HG02588 (cell line): ENCODE measurements at regions not wholly inside any gene's neighbourhood (a gene's known extent, or its start where the extent isn't known, plus 50 kb on each side); places are given as distances from the start of the nearest gene placed in this dataset.

Source experiments
- ATAC-seq: cut with Tn5 transposase; IDR thresholded peaks from one replicate; pipeline ENCODE4 v1.9.1; 2021; ENCODE audit warnings: mild to moderate bottlenecking, moderate library complexity; ENCODE audit not compliant: unreplicated experiment

GRCh38 chr13:39965309-39965708, 309.8 kb downstream of the COG6 start:
- ATAC-seq = no peak

- ATAC-seq = no peak
These were observed 311.9 kb downstream of the COG6 start for GRCh38 chr13:39967199-39967959.

- no peak for ATAC-seq
These were observed 313.4 kb downstream of the COG6 start for GRCh38 chr13:39968646-39969475.

- ATAC-seq = no peak
These were observed 314.9 kb downstream of the COG6 start for GRCh38 chr13:39970177-39970846.

DNA sequence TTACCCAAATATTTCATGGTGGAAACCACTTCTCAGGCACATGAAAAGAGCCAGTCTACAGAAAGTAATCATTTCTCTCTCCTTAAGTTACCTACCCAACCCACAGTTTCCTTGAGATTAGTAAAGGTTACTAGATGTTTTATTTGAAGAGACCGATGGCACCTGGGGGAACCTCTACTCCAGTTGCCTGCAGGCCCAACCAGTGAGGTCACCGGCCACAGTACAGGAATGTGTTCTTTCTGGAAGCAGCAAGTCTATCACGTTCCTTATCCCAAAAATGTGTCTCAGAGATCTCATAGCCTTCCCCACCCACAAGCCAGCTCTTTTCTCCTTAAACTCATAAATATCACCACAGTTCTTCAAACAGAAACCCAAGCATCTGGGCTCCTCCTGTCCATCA, 316.1 kb downstream of the COG6 start:
- no peak for ATAC-seq

GRCh38 chr13:39976481-39976880, 321.0 kb downstream of the COG6 start:
- ATAC-seq = no peak

DNA sequence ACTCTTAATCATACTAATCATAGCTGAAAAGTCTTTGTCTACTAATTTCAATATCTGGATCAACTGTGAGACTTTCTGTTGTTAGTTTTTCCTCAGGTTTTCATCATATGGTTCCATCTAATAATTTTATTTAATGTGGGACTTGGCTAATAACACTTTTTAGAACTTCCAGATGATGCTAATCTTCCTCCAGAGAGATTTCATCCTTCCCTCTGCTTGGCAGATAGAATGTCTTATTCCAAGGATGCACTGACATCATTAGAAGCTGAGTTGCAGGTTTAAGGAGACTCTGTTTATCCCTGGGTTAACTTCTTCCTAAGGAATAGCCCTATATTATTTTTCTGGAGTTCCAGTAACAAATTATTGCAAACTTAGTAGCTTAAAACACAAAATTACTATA, 325.6 kb downstream of the COG6 start:
- no peak for ATAC-seq

GRCh38 chr13:39982745-39983144, 327.3 kb downstream of the COG6 start:
- ATAC-seq = no peak

- ATAC-seq = no peak
These were observed 329.6 kb downstream of the COG6 start for GRCh38 chr13:39985071-39985470.

DNA sequence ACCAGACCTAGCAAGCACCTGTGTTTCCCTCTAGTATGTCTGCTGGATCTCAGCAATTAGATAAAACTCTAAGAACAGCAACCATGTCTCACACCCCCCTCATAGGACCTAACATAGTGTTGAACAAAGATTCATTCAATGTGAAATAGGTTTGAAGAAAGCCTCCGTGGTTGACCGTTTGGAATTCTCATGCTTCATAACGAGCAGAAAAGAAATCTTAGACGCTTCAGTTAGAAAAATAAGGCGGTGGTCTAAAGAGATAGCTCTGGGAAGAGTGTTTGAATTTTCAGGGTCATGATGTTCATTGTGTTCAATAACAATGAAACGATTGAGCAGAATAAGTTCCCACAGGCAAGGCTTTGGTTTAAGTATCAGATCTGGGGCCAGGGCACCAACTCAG, 332.9 kb downstream of the COG6 start:
- ATAC-seq = no peak

DNA sequence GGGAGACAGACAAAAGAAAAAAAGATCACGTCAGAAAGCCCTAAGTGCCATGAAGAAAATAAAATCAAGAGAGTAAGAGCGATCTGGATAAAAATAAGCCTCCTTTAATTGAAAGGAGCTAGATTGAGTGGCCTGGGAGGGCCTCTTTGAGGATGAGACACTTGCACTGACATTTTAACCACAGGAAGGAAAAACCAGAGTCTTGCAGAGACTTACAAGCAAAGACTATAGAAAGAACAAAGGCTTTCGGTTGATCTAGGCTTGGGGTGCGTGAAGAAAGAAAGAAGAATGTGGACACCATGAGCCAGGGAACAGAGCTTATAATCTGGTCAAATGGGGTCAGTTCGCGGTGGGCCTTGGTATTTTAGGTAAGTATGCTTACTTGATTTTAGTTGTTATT, 342.7 kb downstream of the COG6 start:
- no peak for ATAC-seq

DNA sequence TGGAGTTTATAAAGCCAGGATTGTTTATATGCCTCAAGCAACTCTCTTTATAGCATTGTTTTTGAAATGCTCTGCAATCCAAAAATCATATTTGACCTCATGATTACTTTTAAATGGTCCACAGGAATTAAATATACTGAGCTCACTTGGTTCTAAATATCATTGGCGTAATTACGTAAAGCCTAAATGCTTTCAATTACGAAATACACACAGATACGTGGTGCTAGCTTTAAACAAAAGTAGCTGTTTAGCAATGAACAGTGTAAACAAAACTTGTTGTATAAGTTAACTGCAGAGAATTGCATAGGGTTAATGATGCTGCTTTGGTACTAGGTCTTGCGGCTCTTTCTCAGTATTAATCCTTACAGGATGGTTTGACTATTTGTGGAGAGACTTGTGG, 346.6 kb downstream of the COG6 start:
- no peak for ATAC-seq

DNA sequence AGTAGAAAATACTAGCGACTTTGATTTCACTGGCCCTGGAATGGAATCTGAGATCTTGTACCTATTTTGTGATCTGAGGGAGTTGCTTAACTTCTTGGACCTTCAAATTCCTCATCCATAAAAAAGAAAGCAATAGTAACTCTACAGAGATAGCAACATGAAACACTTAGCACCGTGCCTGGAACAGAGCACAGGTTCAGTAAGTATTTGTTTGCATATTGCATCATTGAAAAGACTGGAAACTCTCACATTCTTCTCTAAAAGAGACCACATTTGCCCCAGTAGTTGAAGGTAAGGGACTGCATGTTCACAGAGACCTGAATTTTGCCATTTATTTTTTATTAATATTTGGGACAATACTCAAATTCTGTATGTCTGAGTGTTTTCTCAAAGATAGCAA, 358.1 kb downstream of the COG6 start:
- ATAC-seq = no peak

DNA sequence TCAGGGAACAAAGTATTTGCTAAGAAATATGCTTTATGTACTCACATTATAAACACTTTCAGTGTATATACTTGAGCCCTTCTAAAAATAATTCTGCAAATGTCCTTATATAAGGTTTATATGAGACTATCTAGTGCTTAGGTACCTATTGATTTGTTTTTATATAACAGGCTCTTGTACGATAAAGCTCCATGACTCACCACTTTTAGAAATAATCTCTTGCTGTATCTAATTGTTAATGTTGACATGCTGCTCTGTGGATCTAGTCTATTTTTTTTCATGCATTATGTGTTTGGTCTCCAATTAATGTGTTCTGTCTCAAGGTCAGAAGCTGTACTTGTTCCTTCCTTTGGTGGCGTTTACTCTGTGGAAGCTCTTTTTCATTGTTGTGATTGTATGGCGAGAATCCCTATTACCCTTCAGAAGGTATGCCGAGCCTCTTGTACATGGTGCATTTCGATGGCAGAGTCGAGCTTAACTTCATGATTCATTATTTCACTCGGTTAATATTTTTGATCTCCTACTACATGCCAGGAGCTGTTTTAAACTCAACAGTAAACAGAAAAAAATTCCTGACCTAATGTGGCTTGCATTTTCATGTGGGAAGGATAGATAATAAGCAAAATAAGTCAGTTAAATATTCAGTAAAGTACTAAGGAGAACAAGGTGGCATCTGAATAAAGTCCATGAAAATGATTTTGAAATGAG, 361.6 kb downstream of the COG6 start:
- no peak for ATAC-seq

- no peak for ATAC-seq
These were observed 362.3 kb downstream of the COG6 start for GRCh38 chr13:40017662-40018262.

GRCh38 chr13:40023595-40024203, 368.2 kb downstream of the COG6 start:
- ATAC-seq = no peak

DNA sequence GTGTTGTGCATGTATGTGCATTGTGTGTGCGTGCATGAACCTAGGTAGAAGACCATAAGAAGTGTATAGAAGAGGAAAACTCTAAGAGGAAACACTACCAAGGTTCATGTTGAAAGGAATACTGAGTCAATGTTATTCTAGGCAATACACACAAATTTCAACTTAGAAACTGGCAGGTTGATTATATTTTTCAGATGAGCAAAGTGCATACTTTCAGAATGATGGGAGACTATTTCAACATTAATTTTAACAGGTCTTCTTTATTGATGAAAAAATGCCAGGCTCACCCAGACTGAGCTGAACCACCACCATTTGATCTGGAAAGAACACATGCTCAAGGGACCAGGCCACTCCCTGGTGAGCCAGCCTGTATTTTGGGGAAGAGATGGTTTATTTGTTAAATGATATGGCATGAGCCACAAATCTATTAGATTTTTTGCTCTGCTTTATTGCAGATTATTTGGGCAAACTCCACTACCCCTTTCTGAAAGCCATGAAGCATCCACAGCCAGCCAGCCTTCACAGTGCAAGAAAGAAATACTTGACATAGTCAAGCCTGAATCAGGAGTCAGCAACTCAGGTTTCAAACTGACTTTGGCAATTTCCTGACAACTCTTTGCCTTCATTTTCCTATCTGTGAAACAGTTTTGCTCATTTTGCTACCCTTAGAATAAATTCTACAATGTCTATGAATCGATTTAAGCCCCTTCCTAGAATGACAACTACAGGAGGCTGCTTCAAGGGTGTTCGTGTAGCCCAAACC, 368.9 kb downstream of the COG6 start:
- ATAC-seq = no peak

- no peak for ATAC-seq
These were observed 369.7 kb downstream of the COG6 start for GRCh38 chr13:40024967-40025714.

DNA sequence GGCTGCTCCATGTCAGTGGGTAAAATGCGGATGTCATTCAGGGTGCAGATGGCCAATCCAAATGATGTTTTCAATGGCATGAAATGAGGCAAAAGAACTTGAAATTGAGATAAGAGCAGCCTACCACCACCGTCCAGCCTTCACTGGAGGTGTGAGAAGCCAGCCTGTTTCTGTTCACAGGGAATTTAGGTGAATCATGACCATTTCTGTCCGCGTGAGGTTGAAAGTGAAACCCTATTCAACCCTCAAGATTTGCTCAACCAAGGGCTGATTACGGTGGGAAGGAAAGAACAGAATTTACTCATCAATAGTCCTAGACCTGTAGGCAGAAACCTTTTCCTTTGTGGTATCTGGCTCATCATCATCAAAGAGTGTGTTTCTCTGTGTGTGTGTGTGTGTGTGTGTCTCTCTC, 370.7 kb downstream of the COG6 start:
- ATAC-seq = peak; percentile 93
